HPDE6-E6E7 (cell line): ENCODE measurements at regions not wholly inside any gene's neighbourhood (a gene's known extent, or its start where the extent isn't known, plus 50 kb on each side); places are given as distances from the start of the nearest gene placed in this dataset.
"Not testable (repeated sequence)": the region's sequence is repeated elsewhere in the genome, so short reads cannot be mapped to it uniquely, and the experiment has no call there.

ENCODE experiments used
- DNase-seq: peaks from one replicate; pipeline ENCODE4 v3.0.0; 2011; ENCODE audit warnings: missing footprints; ENCODE audit errors: extremely low spot score

DNA sequence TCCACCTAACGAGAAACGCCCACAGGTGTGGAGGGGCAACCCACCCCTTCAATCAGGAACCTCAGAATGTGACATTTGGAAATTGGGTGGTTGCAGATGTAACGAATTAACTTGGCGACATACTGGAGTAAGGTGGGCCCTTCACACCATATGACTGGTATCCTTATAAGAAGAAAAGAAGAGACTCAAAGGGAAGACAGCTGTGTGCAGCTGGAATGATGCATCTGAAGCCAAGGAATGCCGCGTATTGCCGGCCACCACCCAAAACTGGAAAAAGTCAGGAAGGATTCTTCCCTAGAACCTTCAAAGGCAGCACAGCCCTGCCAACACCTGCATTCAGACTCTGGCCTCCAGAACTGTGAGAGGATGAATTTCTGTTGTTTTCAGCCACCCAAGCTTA, 270.0 kb upstream of the FRG2C start:
- not testable (repeated sequence) for DNase-seq

DNA sequence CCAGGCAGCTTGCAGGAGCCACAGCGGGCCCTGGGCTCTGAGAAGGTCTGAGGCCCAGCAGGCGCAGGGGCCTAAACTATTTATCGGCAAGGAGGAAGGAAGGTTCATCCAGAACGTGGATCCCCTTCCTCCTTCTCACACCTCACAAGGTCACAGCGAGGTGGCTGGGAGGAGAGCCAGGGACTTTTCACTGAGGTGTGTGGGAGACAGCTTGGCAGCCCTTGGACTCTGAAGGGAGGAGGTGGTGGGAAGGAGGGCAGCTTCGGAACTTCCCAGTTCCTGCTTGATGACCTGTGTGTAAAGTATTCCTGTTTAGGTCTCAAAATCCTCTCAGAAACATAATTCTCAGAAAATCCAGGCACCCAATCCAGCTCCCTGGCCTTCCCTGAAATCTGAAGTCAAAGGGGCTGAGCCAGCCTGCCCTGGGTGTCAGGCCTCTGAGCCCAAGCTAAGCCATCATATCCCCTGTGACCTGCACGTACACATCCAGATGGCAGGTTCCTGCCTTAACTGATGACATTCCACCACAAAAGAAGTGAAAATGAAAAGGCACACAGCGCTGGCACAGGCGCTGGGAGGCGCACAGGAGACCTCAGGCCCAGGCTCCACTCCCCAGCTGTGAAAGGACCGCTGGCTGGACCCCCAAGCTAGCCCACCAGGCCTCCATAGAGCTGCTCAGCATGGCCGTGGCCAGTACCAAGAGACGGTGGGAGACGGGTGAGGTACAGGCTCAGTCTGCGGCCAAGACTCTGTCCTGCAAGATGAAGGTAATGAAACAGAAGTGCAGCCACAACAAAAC, 269.4 kb upstream of the FRG2C start:
- not testable (repeated sequence) for DNase-seq

DNA sequence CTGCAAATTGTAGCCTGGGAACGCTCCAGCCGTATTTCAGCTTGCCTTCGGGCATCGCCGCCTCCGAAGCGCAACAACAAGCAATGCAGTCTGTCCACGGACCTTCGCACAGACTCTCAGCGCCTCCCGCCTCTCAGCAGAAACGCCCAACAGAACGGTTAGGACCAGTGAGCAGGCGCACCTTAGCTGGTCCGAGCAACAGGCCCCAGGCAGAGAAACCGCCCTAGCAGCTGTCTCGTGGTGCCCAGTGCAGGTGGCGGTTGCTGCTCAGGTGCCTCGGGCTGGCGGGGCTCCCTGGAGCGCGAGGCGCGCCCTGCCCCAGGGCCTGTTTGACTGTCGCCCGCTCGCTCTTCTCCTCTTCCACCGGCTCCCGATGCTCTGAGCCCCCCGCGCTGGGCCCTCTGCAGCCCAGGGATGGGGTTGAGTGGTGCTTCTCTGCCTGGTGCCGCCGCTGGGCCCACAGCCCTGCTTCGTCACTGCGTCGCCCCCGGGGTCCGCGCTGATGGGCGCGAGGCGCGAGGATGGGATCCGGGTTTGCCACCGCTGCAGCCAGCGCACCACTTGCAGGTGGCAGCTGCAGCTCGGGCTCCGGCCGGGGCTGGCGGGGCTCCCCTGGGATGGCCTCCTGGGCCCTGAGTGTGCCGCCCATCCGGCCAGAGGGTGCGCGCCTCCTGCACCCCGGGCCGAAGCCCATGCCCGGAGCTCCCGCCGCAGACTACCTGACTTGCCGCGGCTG, 268.4 kb upstream of the FRG2C start:
- no peak for DNase-seq

DNA sequence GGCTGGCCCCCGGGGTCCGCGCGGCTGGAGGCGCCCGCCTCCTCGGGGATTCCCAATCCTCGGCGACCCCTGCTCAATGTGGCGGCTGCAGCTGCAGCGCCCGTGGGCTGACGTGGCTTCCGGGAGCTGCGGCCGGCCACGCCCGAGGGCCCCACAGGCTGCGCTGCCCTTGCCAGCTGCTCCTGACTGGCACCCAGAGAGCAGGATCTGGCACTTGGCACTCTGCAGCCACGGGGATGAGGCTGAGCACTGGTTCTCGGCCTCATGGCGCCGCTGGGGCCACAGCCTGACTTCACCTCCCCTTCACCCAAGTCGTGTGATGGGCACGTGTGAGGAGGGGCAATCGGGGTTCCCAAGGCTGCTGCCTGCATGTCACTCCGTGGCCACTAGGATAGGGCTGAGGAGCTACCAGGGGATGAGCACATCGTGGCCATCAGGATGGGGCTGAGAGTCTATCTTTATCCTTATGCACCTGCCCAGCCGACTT, 267.8 kb upstream of the FRG2C start:
- DNase-seq = no peak

DNA sequence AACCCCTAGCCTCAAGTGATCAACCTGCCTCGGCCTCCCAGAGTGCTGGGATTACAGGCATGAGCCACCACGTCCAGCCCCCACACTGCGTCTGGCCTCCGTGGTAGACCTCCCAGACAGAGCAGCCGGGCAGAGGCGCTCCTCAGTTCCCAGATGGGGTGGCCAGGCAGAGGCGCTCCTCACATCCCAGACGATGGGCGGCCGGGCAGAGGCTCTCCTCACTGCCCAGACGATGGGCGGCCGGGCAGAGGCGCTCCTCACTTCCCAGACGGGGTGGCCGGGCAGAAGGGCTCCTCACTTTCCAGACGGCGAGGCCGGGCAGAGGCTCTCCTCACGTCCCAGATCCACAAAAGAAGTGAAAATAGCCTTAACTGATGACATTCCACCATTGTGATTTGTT, 266.6 kb upstream of the FRG2C start:
- DNase-seq = not testable (repeated sequence)

DNA sequence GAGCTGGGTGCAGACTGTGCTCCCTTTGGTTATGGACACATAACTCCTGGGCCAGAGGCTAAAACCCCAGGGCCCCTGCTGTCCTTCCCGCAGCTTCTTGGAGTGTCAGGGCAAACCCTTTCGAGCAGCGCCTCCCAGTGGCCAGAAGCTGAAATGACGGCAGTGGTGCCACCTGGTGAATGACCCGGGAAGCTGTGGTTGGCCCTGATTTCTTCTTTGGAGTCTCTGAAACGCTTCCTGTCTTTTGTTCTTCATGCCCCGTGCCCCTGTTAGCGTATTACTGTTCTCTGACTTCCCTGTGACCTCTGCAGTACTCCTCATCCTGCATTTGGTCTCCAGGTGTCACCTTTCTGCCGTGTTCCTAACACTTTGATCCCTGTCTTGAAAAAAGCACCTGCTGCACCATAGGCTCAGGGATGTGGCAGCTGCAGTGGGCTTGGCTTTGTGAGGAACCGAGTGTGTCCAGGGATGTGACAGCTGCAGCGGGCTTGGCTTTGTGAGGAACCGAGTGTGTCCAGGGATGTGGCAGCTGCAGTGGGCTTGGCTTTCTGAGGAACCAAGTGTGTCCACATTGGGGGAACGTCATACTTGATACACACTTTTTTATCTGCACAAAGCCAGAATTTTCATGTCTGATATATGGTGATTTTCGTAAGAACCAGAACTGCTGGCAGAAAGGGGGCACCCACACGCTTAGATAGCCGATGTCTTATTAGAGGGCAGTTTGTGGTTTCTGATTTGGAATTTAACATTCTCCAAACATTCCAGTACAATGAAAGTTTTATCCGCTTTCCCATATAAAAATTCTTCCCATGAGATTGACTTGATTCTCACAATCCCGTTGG, 241.8 kb upstream of the FRG2C start:
- not testable (repeated sequence) for DNase-seq

DNA sequence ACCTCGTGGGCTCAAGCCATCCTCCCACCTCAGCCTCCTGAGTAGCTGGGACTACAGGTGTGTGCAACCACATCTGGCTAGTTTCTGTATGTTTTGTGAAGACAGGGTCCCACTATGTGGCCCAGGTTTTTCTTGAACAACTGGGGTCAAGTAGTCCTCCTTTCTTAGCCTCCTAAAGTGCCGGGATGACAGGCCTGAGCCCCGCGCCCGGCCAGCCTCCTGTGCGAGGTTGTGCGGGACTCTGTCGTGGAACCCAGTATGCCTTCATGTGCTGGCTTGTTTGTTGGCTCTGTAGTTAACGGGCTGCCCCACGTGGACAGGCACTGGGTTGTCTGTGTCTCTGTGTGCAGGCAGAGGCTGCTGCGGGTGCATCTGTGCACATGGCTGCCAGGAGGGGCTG, 238.7 kb upstream of the FRG2C start:
- not testable (repeated sequence) for DNase-seq

DNA sequence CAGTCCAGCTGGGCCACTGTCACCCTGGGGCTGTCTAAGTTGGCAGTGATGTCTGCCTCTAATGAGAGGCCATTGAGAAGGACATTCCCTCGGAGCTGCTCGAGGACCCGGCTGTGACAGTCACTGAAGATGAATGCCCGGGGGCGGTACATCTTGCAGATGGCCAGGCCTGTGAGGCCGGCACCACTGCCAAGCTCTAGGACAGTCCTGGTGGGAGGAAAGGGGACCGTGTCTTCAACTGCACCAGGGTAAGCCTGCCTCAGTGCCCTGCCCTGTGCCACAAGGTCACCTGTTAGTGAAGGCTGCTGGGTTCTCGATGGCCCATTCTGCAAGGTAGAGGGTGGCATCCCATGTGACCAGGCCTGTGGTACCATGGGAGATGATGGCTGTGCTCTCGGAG, 236.6 kb upstream of the FRG2C start:
- not testable (repeated sequence) for DNase-seq

DNA sequence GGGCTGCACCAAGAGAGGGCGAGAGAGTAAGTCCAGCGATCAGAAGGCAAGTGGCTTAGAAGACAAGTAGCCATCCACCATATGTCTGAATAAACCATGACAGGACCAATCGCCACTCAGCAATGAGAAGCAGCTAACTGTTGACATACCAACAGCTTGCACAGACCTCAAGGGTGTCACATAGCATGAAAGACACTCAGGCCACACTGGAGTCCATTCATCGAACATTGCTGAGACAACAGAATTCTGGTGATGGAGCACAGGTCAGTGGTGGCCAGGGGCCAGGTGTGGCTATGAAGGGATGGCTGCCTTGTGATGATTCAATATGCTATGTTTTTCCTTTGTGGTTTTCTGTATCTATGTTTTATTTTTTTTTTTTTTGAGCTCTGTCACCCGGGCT, 236.2 kb upstream of the FRG2C start:
- not testable (repeated sequence) for DNase-seq

DNA sequence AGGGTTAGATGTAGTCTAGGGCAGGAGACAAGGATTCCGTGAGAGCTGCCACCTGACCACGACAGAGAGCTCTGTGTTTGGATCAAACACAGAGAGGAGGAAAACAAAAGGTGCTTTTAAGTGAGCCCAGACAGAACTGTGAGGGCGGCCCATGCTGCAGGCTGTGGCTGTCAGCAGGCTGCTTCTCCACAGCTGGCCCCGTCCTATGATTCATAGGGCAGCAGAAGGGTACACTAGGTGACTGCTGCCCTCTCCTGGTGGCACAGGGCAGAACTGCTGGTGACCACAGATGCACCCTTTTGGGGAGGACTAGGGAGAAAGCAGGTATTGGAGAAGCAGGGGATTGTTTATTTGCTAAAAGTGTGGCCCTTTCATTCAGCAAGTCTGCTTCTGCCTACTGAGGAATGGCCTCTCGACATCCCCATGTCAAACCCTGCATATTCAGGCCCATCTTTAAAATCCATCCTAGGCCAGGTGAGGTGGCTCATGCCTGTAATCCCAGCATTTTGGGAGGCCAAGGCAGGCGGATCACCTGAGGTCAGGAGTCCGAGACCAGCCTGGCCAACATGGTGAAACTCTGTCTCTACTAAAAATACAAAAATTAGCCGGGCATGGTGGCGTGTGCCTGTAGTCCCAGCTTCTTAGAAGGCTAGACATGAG, 234.4 kb upstream of the FRG2C start:
- peak; percentile 2 for DNase-seq

DNA sequence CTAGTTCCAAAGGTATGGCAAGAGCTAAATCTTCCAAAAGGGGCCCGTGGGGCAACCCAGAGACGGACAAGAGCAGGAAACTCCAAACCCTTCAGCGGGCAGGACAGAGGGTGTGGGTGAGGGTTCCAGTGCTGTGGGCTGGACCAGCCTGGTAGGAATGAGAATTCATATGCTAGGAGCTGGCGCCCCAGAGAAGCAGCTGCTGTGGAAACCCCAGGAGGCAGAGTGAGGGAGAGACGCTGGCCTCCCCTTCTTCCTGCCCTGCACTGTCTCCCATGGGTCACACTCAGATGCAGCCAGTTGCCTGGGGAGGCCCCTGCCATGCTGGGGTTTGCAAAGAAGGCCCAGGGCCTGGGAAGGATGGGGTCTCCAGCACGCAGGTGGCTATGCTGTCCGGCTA, 233.7 kb upstream of the FRG2C start:
- not testable (repeated sequence) for DNase-seq

DNA sequence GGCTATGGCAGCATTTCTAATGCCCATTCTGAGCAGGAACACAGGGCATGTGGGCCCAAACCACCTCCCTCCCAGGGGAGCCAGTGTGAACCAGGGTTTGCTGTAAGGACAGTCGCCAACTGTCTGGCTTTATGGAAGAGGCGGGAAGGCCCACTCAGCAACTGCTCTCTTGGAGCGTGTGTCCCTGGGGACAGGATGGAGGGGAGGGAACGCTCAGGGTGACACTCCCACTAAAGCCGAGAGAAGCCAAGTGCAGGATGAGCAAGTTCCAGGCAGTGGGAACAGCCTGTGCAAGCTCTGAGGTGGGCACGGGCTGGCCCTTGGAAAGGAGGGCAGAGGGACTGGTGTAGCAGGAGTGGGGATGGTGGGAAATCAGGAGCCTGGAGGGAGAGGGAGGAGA, 233.0 kb upstream of the FRG2C start:
- not testable (repeated sequence) for DNase-seq

DNA sequence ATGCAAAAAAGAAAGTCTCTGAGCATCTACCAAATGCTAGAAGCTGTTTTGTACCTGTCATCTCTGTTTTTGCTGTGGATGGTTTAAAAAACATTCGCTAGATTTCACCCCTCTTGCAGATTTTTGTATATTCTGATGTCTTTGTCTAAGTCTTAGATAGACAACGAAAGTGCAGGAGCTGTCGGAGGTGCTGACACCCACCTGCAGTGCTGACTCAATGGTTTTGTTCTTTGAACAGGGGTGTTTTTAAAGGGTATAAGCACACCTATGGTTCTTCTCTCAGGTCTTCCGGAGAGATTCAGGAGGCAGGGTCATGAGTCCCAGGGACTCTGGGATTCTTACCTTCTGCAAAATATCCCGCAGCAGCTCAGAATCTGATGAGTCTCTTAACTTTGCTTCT, 231.7 kb upstream of the FRG2C start:
- DNase-seq = not testable (repeated sequence)

DNA sequence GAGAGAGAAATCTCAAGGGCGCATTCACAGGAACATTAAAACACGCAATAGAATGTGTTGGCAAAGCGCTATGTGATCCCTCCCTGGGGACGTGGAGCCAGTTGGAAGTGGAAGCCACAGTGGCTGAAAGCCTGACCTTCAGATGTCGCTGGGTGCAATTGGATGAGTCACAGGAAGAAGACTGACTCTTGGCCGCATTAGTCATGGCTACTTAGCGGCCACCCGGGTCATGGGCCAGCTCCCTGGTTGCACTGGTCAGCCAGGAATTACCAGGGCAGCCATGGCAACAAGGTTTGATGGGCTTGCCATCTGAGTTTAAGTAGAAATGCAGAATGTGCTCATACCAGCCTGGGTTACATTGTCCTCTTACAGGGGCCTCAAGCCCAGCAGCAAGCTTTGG, 231.2 kb upstream of the FRG2C start:
- DNase-seq = not testable (repeated sequence)

DNA sequence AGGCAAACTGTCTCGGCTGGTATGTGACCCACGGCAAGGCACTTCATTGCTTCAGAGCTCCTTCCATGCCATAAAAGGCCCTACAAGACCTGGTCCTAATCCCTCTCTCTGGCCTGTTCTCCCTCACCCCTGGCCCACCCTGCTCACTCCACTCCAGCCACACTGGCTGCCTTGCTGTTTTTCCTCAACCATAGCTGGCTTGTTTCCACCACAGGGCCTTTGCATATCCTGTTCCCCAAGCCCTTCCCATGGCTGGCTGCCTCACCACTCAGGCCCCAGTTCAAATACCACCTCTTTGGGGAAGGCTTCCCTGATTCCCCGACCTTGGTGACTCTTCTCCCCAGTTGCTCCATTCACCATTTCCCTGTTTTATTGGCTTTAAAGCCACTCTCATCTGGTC, 230.8 kb upstream of the FRG2C start:
- DNase-seq = not testable (repeated sequence)

DNA sequence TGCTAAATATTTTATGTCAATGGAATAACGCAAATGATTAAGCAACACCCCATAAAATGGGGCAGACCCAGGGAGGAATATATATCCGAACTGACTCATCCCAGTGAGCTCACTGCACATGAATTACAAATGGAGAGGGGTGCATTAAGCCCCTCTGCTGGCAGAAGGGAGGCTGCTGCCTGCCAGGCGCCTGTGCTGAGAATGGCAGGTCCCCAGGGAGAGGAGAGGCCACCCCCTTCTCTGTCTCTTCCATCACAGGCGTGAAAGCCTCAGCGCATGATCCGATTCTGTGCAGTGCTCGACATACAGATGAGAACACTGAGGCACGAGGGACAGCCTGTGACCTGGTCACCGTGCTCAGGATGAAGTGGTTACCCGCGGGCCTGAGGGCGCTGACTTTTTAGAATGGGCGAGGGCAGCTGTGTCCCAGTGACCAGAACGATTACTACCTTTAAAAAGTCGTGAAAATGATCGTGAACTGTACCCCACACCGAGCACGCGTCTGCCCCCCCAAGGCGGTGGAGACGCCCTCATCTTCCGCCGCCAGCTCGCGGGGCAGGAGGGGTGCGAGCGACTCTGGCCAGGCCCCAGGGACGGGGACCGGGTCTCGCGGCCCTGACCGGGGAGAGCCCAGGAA, 229.7 kb upstream of the FRG2C start:
- not testable (repeated sequence) for DNase-seq

DNA sequence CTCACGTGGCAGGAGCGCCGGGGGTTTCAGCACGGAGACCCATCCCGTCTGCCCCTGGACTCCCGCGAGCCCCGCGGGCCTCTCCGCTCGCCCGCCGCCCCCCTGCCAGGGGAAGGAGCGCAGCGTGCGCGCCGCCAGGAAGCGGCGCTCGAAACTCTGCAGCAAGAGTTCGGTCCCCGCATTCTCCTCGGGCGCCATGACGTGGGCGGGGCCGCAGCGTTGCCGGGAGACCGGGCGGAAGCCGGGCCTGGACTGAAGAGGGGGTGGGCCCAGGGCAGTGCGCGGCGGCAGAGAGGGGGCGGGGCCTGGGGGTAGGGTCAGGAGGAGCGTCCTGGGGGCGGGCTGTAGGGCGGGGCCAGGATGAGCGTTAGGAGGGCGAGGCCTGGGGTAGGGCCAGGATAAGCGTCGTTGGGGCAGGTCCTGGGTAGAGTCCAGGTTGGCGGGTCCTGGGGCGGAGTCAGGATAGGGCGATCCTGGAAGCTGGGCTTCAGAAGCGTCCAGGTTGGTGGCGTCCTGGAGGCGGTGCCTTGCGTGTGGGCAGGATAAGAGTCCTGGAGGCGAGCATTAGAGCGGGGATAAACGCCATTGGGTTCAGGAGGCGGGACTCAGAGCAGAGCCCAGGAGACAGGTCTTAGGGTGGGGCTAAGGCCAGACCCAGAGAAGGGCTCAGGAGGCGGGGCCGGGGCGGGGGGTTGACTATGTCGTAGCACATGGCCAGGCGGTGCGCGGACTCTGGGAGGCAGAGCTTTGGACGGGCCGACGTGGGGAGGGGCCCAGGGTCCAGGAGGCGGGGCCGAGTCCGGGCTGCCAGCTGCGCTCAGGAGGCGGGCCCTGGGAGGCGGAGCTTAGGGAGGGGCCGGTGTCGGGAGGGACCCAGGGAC, 229.0 kb upstream of the FRG2C start:
- DNase-seq = peak; percentile 8

DNA sequence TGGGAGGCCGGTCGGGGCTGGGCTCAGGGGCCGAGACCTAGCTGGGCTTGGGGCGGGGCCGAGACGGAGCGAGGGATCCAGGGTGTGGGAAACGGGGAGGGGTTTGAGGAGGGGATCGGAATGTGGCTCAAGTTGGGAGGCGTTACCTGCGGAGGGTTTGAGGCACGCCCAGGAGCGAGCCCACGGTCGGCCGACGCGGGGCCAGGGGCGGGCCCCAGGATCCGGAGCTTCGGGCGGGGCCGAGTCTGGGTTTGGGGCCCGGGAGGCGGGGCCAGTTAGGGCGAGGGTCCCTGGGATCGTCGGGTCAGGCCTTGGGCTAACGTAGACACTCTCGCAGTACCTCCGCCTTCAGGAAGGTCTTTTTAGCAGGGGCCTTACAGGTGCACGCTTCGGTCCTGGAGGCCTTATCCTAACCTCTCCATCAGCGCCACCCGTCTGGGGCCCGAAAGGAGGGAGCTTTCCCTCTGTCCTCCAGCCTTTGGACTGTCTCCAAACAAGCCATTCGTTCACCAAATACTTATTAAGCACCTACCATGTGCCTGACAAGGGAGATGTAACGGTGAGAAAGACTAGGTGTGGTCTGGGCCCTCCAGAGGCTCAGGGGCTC, 228.2 kb upstream of the FRG2C start:
- peak; percentile 1 for DNase-seq

DNA sequence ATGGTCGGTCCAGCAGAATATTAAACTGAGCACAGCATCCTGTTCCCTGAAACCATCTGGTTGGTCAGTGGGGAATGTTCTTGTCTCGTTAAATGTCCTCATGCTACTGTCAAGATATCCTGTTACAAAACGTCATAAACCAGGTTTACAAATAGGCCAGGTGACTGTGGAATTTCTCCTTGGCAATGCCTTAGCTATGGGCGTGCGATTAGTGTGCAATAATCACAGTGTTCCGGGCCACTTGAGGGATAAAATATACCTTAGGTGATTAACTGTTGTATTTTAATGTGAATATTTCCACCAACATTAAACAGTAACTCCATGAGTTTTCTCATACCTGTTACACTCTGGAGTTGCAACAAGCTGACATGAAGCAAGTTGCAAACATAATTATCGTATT, 223.1 kb upstream of the FRG2C start:
- DNase-seq = not testable (repeated sequence)

DNA sequence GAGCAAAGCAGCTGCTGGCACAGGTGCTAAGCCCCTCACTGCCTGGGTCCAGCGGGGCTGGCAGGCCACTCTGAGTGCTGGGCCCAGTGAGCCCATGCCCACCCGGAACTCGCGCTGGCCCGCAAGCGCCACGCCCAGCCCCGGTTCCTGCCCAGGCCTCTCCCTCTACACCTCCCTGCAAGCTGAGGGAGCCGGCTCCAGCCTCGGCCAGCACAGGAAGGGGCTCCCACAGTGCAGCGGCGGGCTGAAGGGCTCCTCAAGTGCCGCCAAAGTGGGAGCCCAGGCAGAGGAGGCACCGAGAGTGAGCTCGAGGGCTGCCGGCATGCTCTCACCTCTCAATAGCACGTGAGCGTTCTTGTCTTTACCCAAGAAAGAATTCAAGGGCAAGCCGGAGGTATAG, 219.5 kb upstream of the FRG2C start:
- not testable (repeated sequence) for DNase-seq
